Left lobe of liver (tissue), 2 donors: ENCODE measurements at regions not wholly inside any gene's neighbourhood (a gene's known extent, or its start where the extent isn't known, plus 50 kb on each side); places are given as distances from the start of the nearest gene placed in this dataset.
A peak's percentile ranks its signal among the peaks of the same experiment; 100 is the strongest.
"Not testable (repeated sequence)": the region's sequence is repeated elsewhere in the genome, so short reads cannot be mapped to it uniquely, and the experiment has no call there.

Experiments used
- ATAC-seq: fragments of 200-7000 bp; cut with Tn5 transposase; one replicate; pipeline ENCODE4 v1.9.1; 2020; ENCODE audit warnings: mild to moderate bottlenecking, moderate library complexity
- DNase-seq: peaks from one replicate; pipeline ENCODE4 v3.0.0-alpha.2; 2020; ENCODE audit warnings: low spot score
- donor health status: DM: no; HTN: no; CAD: no; lungs with moderate emphysema.
- donor health status: DM: no; HTN: yes; CAD: no.

DNA sequence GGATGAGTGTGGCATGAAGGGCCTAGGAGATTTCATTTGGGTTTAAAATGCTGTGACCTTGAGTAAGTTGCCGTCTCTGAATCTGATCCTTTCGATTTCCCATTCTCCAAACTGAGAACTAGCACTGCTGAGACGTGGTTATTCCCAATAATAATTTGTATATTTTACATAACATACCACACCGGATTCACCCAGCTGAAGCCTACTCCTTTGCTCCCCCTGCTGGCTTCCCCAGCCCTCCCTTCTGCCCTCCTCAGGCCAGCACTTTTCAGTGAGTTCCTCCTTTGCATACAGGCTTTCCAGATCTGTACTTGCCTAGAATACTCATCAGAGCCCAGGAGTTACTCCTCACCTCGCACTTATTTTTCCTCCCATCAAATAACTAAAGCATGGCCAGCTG lies 255.1 kb downstream of the OR4F29 start:
- DNase-seq = not testable (repeated sequence)
- peak; percentile 42 for ATAC-seq

DNA sequence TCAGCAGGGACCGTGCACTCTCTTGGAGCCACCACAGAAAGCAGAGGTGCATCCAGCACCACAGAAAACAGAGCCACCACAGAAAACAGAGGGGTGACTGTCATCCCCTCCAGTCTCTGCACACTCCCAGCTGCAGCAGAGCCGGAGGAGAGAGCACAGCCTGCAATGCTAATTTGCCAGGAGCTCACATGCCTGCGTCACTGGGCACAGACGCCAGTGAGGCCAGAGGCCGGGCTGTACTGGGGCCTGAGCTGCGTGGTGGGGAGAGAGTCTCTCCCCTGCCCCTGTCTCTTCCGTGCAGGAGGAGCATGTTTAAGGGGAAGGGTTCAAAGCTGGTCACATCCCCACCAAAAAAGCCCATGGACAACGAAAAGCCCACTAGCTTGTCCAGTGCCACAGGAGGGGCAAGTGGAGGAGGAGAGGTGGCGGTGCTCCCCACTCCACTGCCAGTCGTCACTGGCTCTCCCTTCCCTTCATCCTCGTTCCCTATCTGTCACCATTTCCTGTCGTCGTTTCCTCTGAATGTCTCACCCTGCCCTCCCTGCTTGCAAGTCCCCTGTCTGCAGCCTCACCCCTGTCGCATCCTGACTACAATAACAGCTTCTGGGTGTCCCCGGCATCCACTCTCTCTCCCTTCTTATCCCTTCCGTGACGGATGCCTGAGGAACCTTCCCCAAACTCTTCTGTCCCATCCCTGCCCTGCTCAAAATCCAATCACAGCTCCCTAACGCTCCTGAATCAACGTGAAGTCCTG lies 260.0 kb downstream of the OR4F29 start:
- not testable (repeated sequence) for ATAC-seq
- peak; percentile 48 for DNase-seq

DNA sequence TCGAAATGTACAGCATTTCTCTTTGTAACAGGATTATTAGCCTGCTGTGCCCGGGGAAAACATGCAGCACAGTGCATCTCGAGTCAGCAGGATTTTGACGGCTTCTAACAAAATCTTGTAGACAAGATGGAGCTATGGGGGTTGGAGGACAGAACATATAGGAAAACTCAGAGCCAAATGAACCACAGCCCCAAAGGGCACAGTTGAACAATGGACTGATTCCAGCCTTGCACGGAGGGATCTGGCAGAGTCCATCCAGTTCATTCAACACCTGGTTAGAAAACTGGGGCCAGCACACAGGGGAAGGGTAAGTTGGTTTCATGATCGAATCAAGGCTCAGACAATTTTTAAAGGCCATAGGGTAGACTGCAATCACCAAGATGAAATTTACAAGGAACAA lies 260.8 kb downstream of the OR4F29 start:
- not testable (repeated sequence) for ATAC-seq, DNase-seq

DNA sequence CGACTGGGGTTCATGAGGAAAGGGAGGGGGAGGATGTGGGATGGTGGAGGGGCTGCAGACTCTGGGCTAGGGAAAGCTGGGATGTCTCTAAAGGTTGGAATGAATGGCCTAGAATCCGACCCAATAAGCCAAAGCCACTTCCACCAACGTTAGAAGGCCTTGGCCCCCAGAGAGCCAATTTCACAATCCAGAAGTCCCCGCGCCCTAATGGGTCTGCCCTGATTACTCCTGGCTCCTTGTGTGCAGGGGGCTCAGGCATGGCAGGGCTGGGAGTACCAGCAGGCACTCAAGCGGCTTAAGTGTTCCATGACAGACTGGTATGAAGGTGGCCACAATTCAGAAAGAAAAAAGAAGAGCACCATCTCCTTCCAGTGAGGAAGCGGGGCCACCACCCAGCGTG lies 261.6 kb downstream of the OR4F29 start:
- DNase-seq, ATAC-seq: not testable (repeated sequence)

DNA sequence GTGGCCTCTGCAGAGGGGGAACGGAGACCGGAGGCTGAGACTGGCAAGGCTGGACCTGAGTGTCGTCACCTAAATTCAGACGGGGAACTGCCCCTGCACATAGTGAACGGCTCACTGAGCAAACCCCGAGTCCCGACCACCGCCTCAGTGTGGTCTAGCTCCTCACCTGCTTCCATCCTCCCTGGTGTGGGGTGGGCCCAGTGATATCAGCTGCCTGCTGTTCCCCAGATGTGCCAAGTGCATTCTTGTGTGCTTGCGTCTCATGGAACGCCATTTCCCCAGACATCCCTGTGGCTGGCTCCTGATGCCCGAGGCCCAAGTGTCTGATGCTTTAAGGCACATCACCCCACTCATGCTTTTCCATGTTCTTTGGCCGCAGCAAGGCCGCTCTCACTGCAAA lies 262.2 kb downstream of the OR4F29 start:
- peak; percentile 34 for DNase-seq
- ATAC-seq = not testable (repeated sequence)

DNA sequence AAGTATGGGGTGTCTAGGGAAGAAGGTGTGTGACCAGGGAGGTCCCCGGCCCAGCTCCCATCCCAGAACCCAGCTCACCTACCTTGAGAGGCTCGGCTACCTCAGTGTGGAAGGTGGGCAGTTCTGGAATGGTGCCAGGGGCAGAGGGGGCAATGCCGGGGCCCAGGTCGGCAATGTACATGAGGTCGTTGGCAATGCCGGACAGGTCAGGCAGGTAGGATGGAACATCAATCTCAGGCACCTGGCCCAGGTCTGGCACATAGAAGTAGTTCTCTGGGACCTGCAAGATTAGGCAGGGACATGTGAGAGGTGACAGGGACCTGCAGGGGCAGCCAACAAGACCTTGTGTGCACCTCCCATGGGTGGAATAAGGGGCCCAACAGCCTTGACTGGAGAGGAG lies 264.2 kb downstream of the OR4F29 start:
- not testable (repeated sequence) for ATAC-seq

DNA sequence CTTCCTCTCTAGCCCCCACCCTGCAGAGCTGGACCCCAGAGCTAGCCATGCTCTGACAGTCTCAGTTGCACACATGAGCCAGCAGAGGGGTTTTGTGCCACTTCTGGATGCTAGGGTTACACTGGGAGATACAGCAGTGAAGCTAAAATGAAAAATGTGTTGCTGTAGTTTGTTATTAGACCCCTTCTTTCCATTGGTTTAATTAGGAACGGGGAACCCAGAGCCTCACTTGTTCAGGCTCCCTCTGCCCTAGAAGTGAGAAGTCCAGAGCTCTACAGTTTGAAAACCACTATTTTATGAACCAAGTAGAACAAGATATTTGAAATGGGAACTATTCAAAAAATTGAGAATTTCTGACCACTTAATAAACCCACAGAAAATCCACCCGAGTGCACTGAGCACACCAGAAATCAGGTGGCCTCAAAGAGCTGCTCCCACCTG lies 264.8 kb downstream of the OR4F29 start:
- DNase-seq = peak; percentile 28
- not testable (repeated sequence) for ATAC-seq

More for the DNA sequence above, 264.2 kb downstream of the OR4F29 start:
- DNase-seq = not testable (repeated sequence)

DNA sequence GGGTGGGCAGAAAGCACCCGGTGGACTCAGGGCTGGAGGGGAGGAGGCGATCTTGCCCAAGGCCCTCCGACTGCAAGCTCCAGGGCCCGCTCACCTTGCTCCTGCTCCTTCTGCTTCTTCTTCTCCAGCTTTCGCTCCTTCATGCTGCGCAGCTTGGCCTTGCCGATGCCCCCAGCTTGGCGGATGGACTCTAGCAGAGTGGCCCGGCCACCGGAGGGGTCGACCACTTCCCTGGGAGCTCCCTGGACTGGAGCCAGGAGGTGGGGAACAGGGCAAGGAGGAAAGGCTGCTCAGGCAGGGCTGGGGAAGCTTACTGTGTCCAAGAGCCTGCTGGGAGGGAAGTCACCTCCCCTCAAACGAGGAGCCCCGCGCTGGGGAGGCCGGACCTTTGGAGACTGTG lies 265.3 kb downstream of the OR4F29 start:
- peak; percentile 41 for DNase-seq
- ATAC-seq = not testable (repeated sequence)

DNA sequence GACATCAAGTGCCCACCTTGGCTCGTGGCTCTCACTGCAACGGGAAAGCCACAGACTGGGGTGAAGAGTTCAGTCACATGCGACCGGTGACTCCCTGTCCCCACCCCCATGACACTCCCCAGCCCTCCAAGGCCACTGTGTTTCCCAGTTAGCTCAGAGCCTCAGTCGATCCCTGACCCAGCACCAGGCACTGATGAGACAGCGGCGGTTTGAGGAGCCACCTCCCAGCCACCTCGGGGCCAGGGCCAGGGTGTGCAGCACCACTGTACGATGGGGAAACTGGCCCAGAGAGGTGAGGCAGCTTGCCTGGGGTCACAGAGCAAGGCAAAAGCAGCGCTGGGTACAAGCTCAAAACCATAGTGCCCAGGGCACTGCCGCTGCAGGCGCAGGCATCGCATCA lies 266.0 kb downstream of the OR4F29 start:
- not testable (repeated sequence) for ATAC-seq
- peak; percentile 38 for DNase-seq

DNA sequence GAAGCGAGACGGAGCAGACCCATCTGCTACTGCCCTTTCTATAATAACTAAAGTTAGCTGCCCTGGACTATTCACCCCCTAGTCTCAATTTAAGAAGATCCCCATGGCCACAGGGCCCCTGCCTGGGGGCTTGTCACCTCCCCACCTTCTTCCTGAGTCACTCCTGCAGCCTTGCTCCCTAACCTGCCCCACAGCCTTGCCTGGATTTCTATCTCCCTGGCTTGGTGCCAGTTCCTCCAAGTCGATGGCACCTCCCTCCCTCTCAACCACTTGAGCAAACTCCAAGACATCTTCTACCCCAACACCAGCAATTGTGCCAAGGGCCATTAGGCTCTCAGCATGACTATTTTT lies 267.2 kb downstream of the OR4F29 start:
- DNase-seq = peak; percentile 44
- ATAC-seq = not testable (repeated sequence)

DNA sequence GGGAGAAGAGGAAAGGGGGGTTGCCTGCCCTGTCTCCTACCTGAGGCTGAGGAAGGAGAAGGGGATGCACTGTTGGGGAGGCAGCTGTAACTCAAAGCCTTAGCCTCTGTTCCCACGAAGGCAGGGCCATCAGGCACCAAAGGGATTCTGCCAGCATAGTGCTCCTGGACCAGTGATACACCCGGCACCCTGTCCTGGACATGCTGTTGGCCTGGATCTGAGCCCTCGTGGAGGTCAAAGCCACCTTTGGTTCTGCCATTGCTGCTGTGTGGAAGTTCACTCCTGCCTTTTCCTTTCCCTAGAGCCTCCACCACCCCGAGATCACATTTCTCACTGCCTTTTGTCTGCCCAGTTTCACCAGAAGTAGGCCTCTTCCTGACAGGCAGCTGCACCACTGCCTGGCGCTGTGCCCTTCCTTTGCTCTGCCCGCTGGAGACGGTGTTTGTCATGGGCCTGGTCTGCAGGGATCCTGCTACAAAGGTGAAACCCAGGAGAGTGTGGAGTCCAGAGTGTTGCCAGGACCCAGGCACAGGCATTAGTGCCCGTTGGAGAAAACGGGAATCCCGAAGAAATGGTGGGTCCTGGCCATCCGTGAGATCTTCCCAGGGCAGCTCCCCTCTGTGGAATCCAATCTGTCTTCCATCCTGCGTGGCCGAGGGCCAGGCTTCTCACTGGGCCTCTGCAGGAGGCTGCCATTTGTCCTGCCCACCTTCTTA lies 267.7 kb downstream of the OR4F29 start:
- peak; percentile 46 for DNase-seq
- ATAC-seq = not testable (repeated sequence)

DNA sequence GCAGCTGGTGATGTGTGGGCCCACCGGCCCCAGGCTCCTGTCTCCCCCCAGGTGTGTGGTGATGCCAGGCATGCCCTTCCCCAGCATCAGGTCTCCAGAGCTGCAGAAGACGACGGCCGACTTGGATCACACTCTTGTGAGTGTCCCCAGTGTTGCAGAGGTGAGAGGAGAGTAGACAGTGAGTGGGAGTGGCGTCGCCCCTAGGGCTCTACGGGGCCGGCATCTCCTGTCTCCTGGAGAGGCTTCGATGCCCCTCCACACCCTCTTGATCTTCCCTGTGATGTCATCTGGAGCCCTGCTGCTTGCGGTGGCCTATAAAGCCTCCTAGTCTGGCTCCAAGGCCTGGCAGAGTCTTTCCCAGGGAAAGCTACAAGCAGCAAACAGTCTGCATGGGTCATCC lies 268.4 kb downstream of the OR4F29 start:
- peak; percentile 41 for DNase-seq
- not testable (repeated sequence) for ATAC-seq

DNA sequence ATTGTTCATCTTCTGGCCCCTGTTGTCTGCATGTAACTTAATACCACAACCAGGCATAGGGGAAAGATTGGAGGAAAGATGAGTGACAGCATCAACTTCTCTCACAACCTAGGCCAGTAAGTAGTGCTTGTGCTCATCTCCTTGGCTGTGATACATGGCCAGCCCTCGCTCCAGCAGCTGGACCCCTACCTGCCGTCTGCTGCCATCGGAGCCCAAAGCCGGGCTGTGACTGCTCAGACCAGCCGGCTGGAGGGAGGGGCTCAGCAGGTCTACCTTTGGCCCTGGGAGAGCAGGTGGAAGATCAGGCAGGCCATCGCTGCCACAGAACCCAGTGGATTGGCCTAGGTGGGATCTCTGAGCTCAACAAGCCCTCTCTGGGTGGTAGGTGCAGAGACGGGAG lies 268.8 kb downstream of the OR4F29 start:
- not testable (repeated sequence) for ATAC-seq, DNase-seq

DNA sequence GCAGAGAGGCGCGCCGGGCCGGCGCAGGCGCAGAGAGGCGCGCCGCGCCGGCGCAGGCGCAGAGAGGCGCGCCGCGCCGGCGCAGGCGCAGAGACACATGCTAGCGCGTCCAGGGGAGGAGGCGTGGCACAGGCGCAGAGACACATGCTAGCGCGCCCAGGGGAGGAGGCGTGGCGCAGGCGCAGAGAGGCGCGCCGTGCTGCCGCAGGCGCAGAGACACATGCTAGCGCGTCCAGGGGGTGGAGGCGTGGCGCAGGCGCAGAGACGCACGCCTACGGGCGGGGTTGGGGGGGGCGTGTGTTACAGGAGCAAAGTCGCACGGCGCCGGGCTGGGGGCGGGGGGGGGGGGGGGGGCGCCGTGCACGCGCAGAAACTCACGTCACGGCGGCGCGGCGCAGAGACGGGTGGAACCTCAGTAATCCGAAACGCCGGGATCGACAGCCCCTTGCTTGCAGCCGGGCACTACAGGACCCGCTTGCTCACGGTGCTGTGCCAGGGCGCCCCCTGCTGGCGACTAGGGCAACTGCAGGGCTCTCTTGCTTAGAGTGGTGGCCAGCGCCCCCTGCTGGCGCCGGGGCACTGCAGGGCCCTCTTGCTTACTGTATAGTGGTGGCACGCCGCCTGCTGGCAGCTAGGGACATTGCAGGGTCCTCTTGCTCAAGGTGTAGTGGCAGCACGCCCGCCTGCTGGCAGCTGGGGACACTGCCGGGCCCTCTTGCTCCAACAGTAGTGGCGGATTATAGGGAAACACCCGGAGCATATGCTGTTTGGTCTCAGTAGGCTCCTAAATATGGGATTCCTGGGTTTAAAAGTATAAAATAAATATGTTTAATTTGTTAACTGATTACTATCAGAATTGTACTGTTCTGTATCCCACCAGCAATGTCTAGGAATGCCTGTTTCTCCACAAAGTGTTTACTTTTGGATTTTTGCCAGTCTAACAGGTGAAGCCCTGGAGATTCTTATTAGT lies 269.9 kb downstream of the OR4F29 start:
- ATAC-seq (peak; percentile 36), DNase-seq (peak; percentile 78)

DNA sequence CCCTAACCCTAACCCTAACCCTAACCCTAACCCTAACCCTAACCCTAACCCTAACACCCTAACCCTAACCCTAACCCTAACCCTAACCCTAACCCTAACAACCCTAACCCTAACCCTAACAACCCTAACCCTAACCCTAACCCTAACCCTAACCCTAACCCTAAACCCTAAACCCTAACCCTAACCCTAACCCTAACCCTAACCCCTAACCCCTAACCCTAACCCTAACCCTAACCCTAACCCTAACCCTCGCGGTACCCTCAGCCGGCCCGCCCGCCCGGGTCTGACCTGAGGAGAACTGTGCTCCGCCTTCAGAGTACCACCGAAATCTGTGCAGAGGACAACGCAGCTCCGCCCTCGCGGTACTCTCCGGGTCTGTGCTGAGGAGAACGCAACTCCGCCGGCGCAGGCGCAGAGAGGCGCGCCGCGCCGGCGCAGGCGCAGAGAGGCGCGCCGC lies 270.7 kb downstream of the OR4F29 start:
- DNase-seq (peak; percentile 47), ATAC-seq (peak; percentile 51)

DNA sequence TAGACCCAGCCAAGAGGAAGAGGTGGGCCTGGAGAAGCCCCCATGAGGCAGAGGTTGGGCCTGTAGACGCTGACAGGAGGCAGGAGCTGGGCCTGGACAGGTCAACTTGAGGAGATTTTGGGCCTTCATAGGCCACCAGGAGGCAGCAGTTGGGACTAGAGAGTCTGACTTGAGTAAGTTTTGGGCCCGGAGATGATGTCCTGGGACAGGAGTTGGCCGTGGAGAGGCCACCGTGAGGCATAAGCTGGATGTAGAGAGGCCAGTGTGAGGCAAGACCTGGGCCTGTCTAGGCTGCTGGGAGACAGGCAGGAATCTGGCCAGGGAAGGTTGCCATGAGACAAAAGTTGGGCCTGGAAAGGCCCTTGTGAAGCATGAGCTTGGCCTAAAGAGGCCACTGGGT lies 312.6 kb downstream of the OR4F29 start:
- peak; percentile 35 for DNase-seq
- ATAC-seq = not testable (repeated sequence)

DNA sequence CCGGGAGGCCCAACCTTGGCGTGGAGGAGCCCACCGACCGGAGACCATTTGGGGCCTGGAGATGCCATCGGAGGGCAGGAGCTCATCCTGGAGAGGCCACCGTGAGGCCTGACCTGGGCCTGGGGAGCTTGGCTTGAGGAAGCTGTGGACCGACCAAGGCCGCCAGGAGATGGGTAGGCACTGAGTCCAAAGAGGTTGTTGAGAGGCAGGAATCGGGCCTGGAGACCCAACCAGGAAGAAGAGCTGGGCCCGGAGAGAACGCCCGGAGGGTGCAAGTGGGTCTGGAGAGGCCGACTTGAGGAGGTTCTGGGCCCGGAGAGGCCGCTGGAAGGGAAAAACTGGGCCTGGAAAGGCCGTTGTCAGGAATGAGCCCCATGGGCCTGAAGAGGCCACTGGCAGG lies 313.8 kb downstream of the OR4F29 start:
- ATAC-seq = not testable (repeated sequence)
- peak; percentile 16 for DNase-seq

DNA sequence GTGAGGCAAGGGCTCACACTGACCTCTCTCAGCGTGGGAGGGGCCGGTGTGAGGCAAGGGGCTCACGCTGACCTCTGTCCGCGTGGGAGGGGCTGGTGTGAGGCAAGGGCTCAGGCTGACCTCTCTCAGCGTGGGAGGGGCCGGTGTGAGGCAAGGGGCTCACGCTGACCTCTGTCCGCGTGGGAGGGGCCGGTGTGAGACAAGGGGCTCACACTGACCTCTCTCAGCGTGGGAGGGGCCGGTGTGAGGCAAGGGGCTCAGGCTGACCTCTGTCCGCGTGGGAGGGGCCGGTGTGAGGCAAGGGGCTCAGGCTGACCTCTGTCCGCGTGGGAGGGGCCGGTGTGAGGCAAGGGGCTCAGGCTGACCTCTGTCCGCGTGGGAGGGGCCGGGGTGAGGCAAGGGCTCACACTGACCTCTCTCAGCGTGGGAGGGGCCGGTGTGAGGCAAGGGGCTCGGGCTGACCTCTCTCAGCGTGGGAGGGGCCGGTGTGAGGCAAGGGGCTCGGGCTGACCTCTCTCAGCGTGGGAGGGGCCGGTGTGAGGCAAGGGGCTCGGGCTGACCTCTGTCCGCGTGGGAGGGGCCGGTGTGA lies 315.0 kb downstream of the OR4F29 start:
- peak; percentile 39 for DNase-seq
- ATAC-seq = not testable (repeated sequence)

DNA sequence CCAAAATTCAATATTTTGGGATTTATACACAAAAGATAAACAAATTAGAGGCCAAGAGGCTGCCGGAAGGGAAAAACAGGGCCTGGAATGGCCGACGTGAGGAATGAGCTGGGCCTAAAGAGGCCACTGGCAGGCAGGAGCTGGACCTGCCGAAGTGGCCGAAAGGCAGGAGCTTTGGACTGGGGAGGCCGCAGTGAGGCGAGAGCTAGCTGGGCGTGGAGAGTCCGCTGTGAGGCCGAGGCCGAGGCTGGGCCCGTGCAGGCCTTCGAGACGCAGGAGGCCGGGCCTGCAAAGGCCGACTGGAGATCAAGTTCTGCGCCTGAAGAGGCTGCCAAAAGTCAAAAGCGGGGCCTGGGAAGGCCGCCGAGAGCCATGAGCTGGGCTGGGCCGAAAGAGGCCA lies 316.5 kb downstream of the OR4F29 start:
- DNase-seq = peak; percentile 32
- ATAC-seq = not testable (repeated sequence)

DNA sequence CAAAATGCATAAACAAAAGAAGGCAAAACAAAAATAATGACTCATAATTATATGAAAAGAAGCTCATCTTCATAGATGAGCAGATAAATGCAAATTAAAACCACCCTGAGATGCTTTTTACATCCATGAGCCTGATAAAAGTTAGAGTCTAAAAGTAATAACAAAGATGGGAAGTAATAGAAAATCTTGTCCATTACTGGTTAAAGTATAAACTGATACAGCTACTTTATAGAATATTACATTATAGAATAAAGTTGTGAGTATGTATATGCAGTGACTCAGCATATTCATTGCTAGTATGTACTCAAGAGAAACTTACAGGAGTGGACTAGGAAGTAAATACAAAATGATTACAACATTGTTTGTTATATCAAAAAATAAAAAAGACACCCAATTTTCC lies 333.0 kb downstream of the OR4F29 start:
- not testable (repeated sequence) for ATAC-seq

More for the DNA sequence above, 333.0 kb downstream of the OR4F29 start:
- not testable (repeated sequence) for DNase-seq
